Trophoblast cell (in vitro differentiated cells and primary cell): ENCODE measurements at regions not wholly inside any gene's neighbourhood (a gene's known extent, or its start where the extent isn't known, plus 50 kb on each side); places are given as distances from the start of the nearest gene placed in this dataset.

ENCODE experiments used
- DNase-seq, 2 donors: peaks; one replicate each; pipeline ENCODE4 v3.0.0-alpha.2; 2016
- H2AFZ ChIP-seq: 2 replicates; pipeline ENCODE4 v1.6.1; 2013; ENCODE audit warnings: low read length, moderate library complexity, mild to moderate bottlenecking; ENCODE audit not compliant: insufficient read depth, poor library complexity
- H2AK5ac ChIP-seq: 2 replicates; pipeline ENCODE4 v1.6.1; 2013; ENCODE audit warnings: mild to moderate bottlenecking, low read length
- H2BK120ac ChIP-seq: 2 replicates; pipeline ENCODE4 v1.6.1; 2013; ENCODE audit warnings: low read length, mild to moderate bottlenecking, moderate library complexity; ENCODE audit not compliant: insufficient read depth, poor library complexity
- H2BK12ac ChIP-seq: 2 replicates; pipeline ENCODE4 v1.6.1; 2013; ENCODE audit warnings: mild to moderate bottlenecking, low read length, moderate library complexity
- H2BK5ac ChIP-seq: 2 replicates; pipeline ENCODE4 v1.6.1; 2013; ENCODE audit warnings: low read length, low read depth, moderate library complexity, mild to moderate bottlenecking; ENCODE audit not compliant: poor library complexity
- H3K14ac ChIP-seq: 2 replicates; pipeline ENCODE4 v1.6.1; 2013; ENCODE audit warnings: mild to moderate bottlenecking, low read length
- H3K18ac ChIP-seq: 2 replicates; pipeline ENCODE4 v1.6.1; 2013; ENCODE audit warnings: mild to moderate bottlenecking, low read length
- H3K23ac ChIP-seq: 2 replicates; pipeline ENCODE4 v1.6.1; 2013; ENCODE audit warnings: low read length
- H3K27ac ChIP-seq: 2 replicates; pipeline ENCODE4 v1.5.1; 2013; ENCODE audit warnings: low read depth, mild to moderate bottlenecking, inconsistent platforms, low read length, moderate library complexity
- H3K27me3 ChIP-seq: 2 replicates; pipeline ENCODE4 v1.6.1; 2013; ENCODE audit warnings: inconsistent platforms, mild to moderate bottlenecking, low read length, moderate library complexity; ENCODE audit not compliant: insufficient read depth
- H3K36me3 ChIP-seq, 2 experiments: 1 replicate in 1 of 2; 2 replicates in 1 of 2; pipeline ENCODE4 v1.6.1; 2013; ENCODE audit warnings: low read length in 2 of 2, mild to moderate bottlenecking in 2 of 2, moderate library complexity in 1 of 2; ENCODE audit not compliant: insufficient read depth in 2 of 2, control insufficient read depth in 1 of 2
- H3K4ac ChIP-seq: 2 replicates; pipeline ENCODE4 v1.6.1; 2013; ENCODE audit warnings: low read depth, mild to moderate bottlenecking, low read length, moderate library complexity
- H3K4me1 ChIP-seq, 2 experiments: 1 replicate in 1 of 2; 2 replicates in 1 of 2; pipeline ENCODE4 v1.6.1; 2013; ENCODE audit warnings: low read length in 2 of 2, mild to moderate bottlenecking in 2 of 2, moderate library complexity in 1 of 2; ENCODE audit not compliant: insufficient read depth in 2 of 2, control insufficient read depth in 1 of 2
- H3K4me2 ChIP-seq: 2 replicates; pipeline ENCODE4 v1.6.1; 2013; ENCODE audit warnings: inconsistent platforms, mild to moderate bottlenecking, low read length, moderate library complexity
- H3K4me3 ChIP-seq: 2 replicates; pipeline ENCODE4 v1.5.1; 2013; ENCODE audit warnings: mild to moderate bottlenecking, low read depth, low read length, inconsistent platforms
- H3K79me1 ChIP-seq: one replicate; pipeline ENCODE4 v1.6.1; 2013; ENCODE audit warnings: low read length
- H3K79me2 ChIP-seq: 2 replicates; pipeline ENCODE4 v1.6.1; 2013; ENCODE audit warnings: low read length, mild to moderate bottlenecking; ENCODE audit not compliant: control insufficient read depth, insufficient read depth, poor library complexity
- H3K9ac ChIP-seq: 2 replicates; pipeline ENCODE4 v1.6.1; 2013; ENCODE audit warnings: mild to moderate bottlenecking, low read length
- H3K9me3 ChIP-seq: 2 replicates; pipeline ENCODE4 v1.6.1; 2013; ENCODE audit warnings: low read depth, mild to moderate bottlenecking, control low read depth, inconsistent platforms, low read length; ENCODE audit not compliant: insufficient read depth
- H4K12ac ChIP-seq: 2 replicates; pipeline ENCODE4 v1.6.1; 2013; ENCODE audit warnings: low read depth, mild to moderate bottlenecking, low read length, moderate library complexity
- H4K8ac ChIP-seq: 2 replicates; pipeline ENCODE4 v1.6.1; 2013; ENCODE audit warnings: low read depth, mild to moderate bottlenecking, low read length, moderate library complexity
- H4K91ac ChIP-seq: one replicate; pipeline ENCODE4 v1.6.1; 2013; ENCODE audit warnings: low read depth, mild to moderate bottlenecking, low read length, moderate library complexity
- WGBS: extraction: QIAGEN DNeasy Blood & Tissue Kit; methylation state at CpG from one replicate; pipeline ENCODE4 v1.1.7; 2013; ENCODE audit warnings: missing lambda C conversion rate; ENCODE audit not compliant: insufficient read length, insufficient coverage; ENCODE audit errors: extremely low coverage; 5-methylcytosine and 5-hydroxymethylcytosine counted together

GRCh38 chr11:83403691-83404389, 117.7 kb upstream of the CCDC90B start:
- Histone ChIP-seq H3K4ac (no peak overlapping the region), H2BK120ac (no peak overlapping the region), H3K36me3 (no peaks in the 10 kb centered on the region), H3K4me3 (no peak overlapping the region), H3K9ac (no peak overlapping the region), H2BK5ac (no peak overlapping the region), H2AFZ (no peak overlapping the region), H2BK12ac (no peak overlapping the region), H4K91ac (no peak overlapping the region), H3K4me1 (peaks cover 2% of the 10 kb centered on the region in 2 experiments), H3K79me2 (no peaks in the 10 kb centered on the region), H3K27ac (no peak overlapping the region), H3K14ac (no peak overlapping the region), H3K9me3 (no peaks in the 10 kb centered on the region), H3K4me2 (peak overlapping the region; percentile 38), H4K12ac (no peak overlapping the region), H3K18ac (no peak overlapping the region), H3K79me1 (no peaks in the 10 kb centered on the region), H2AK5ac (no peak overlapping the region), H4K8ac (no peak overlapping the region), H3K23ac (no peak overlapping the region), H3K27me3 (no peaks in the 10 kb centered on the region)
- DNase-seq = peak; percentile 70 to 86
- no CpG with 5 or more reads among the region's 7 CpGs for WGBS

GRCh38 chr11:83401506-83402225, 115.5 kb upstream of the CCDC90B start:
- no peak overlapping the region for H2BK12ac ChIP-seq
- no peak overlapping the region for H3K4ac ChIP-seq
- no peaks in the 10 kb centered on the region for H3K79me2 ChIP-seq
- H3K4me1 ChIP-seq = peaks cover 2% of the 10 kb centered on the region in 2 experiments
- no peak overlapping the region for H4K12ac ChIP-seq
- no peak overlapping the region for H3K23ac ChIP-seq
- H2BK120ac ChIP-seq = no peak overlapping the region
- H3K4me3 ChIP-seq = no peak overlapping the region
- no peak overlapping the region for H2AFZ ChIP-seq
- no peak overlapping the region for H3K18ac ChIP-seq
- no peak overlapping the region for H2AK5ac ChIP-seq
- no peak overlapping the region for H3K9ac ChIP-seq
- no peak overlapping the region for H3K14ac ChIP-seq
- no peak overlapping the region for H4K8ac ChIP-seq
- H3K27ac ChIP-seq = no peak overlapping the region
- no CpG with 5 or more reads among the region's 1 CpG for WGBS
- no peaks in the 10 kb centered on the region for H3K9me3 ChIP-seq
- no peak overlapping the region for H3K4me2 ChIP-seq
- H3K27me3 ChIP-seq = no peaks in the 10 kb centered on the region
- H3K79me1 ChIP-seq = no peaks in the 10 kb centered on the region
- DNase-seq = no peak
- H3K36me3 ChIP-seq = no peaks in the 10 kb centered on the region
- H4K91ac ChIP-seq = no peak overlapping the region
- H2BK5ac ChIP-seq = no peak overlapping the region

GRCh38 chr11:83394331-83394730, 108.2 kb upstream of the CCDC90B start:
- no peaks in the 10 kb centered on the region for H3K79me2 ChIP-seq
- no peaks in the 10 kb centered on the region for H3K79me1 ChIP-seq
- DNase-seq = no peak
- H4K8ac ChIP-seq = no peak overlapping the region
- H3K9me3 ChIP-seq = no peaks in the 10 kb centered on the region
- H2AFZ ChIP-seq = no peak overlapping the region
- H2BK5ac ChIP-seq = no peak overlapping the region
- no peaks in the 10 kb centered on the region for H3K4me1 ChIP-seq
- H3K27ac ChIP-seq = no peak overlapping the region
- no peak overlapping the region for H2BK12ac ChIP-seq
- H2AK5ac ChIP-seq = no peak overlapping the region
- H3K9ac ChIP-seq = no peak overlapping the region
- no peak overlapping the region for H3K4me2 ChIP-seq
- no peak overlapping the region for H3K23ac ChIP-seq
- H4K12ac ChIP-seq = no peak overlapping the region
- H3K14ac ChIP-seq = no peak overlapping the region
- no peak overlapping the region for H3K18ac ChIP-seq
- no CpG with 5 or more reads among the region's 1 CpG for WGBS
- H3K4me3 ChIP-seq = no peak overlapping the region
- no peaks in the 10 kb centered on the region for H3K27me3 ChIP-seq
- H3K36me3 ChIP-seq = no peaks in the 10 kb centered on the region
- H3K4ac ChIP-seq = no peak overlapping the region
- H2BK120ac ChIP-seq = no peak overlapping the region
- no peak overlapping the region for H4K91ac ChIP-seq

GRCh38 chr11:83392556-83392955, 106.4 kb upstream of the CCDC90B start:
- H3K79me1 ChIP-seq = no peaks in the 10 kb centered on the region
- no peak overlapping the region for H2AK5ac ChIP-seq
- no peak overlapping the region for H4K8ac ChIP-seq
- no peak overlapping the region for H3K9ac ChIP-seq
- no peak overlapping the region for H2BK12ac ChIP-seq
- no peaks in the 10 kb centered on the region for H3K9me3 ChIP-seq
- no peak overlapping the region for H4K12ac ChIP-seq
- H3K27me3 ChIP-seq = no peaks in the 10 kb centered on the region
- no peak overlapping the region for H3K23ac ChIP-seq
- H3K4me1 ChIP-seq = no peaks in the 10 kb centered on the region
- no peak overlapping the region for H2BK5ac ChIP-seq
- no peak overlapping the region for H3K27ac ChIP-seq
- H2AFZ ChIP-seq = no peak overlapping the region
- H3K14ac ChIP-seq = no peak overlapping the region
- WGBS = no CpG with 5 or more reads among the region's 1 CpG
- no peak overlapping the region for H3K4me2 ChIP-seq
- no peaks in the 10 kb centered on the region for H3K36me3 ChIP-seq
- no peak overlapping the region for H4K91ac ChIP-seq
- no peak overlapping the region for H3K4ac ChIP-seq
- no peak for DNase-seq
- H2BK120ac ChIP-seq = no peak overlapping the region
- H3K79me2 ChIP-seq = no peaks in the 10 kb centered on the region
- no peak overlapping the region for H3K18ac ChIP-seq
- H3K4me3 ChIP-seq = no peak overlapping the region
